GM23248 (cell line): ENCODE measurements at regions not wholly inside any gene's neighbourhood (a gene's known extent, or its start where the extent isn't known, plus 50 kb on each side); places are given as distances from the start of the nearest gene placed in this dataset.

Experiments
- DNase-seq: peaks from one replicate; pipeline ENCODE4 v3.0.0-alpha.2; 2015
- H2AFZ ChIP-seq: fragments of 200-600 bp; sonication (generic); 2 replicates; pipeline ENCODE4 v1.6.1; 2016; ENCODE audit warnings: antibody characterized with exemption
- H3F3A ChIP-seq: fragments of 200-600 bp; sonication (generic); 2 replicates; pipeline ENCODE4 v1.6.1; 2016; ENCODE audit warnings: mild to moderate bottlenecking, antibody characterized with exemption, mixed run types; ENCODE audit not compliant: insufficient read depth
- H3K27ac ChIP-seq: fragments of 200-600 bp; sonication (generic); 2 replicates; pipeline ENCODE4 v1.5.1; 2016; ENCODE audit warnings: mild to moderate bottlenecking
- H3K27me3 ChIP-seq: fragments of 200-600 bp; sonication (generic); replicated peaks from 2 replicates; pipeline ENCODE4 v1.6.1; 2016; ENCODE audit warnings: mild to moderate bottlenecking; ENCODE audit not compliant: insufficient read depth
- H3K36me3 ChIP-seq: fragments of 200-600 bp; sonication (generic); 2 replicates; pipeline ENCODE4 v1.6.1; 2016; ENCODE audit warnings: low read depth, mild to moderate bottlenecking
- H3K4me1 ChIP-seq: fragments of 200-600 bp; sonication (generic); 2 replicates; pipeline ENCODE4 v1.6.1; 2016; ENCODE audit warnings: mild to moderate bottlenecking; ENCODE audit not compliant: insufficient read depth
- H3K4me2 ChIP-seq: fragments of 200-600 bp; sonication (generic); one replicate; pipeline ENCODE4 v1.6.1; 2016; ENCODE audit warnings: mild to moderate bottlenecking; ENCODE audit not compliant: unreplicated experiment
- H3K4me3 ChIP-seq: fragments of 200-600 bp; sonication (generic); 2 replicates; pipeline ENCODE4 v1.5.1; 2016; ENCODE audit warnings: mild to moderate bottlenecking
- H3K79me2 ChIP-seq: fragments of 200-600 bp; sonication (generic); 2 replicates; pipeline ENCODE4 v1.6.1; 2016; ENCODE audit warnings: mild to moderate bottlenecking; ENCODE audit not compliant: insufficient read depth
- H3K9ac ChIP-seq: fragments of 200-600 bp; sonication (generic); 2 replicates; pipeline ENCODE4 v1.6.1; 2016; ENCODE audit warnings: mild to moderate bottlenecking
- H3K9me2 ChIP-seq: fragments of 200-600 bp; sonication (generic); 2 replicates; pipeline ENCODE4 v1.6.1; 2016; ENCODE audit warnings: mixed run types, mild to moderate bottlenecking, moderate library complexity; ENCODE audit not compliant: insufficient read depth
- H3K9me3 ChIP-seq: fragments of 200-600 bp; sonication (generic); one replicate; pipeline ENCODE4 v1.6.1; 2017; ENCODE audit warnings: low read depth
- H4K20me1 ChIP-seq: fragments of 200-600 bp; sonication (generic); 2 replicates; pipeline ENCODE4 v1.6.0; 2016; ENCODE audit not compliant: insufficient read depth
- EZH2 ChIP-seq: fragments of 200-600 bp; sonication (generic); IDR thresholded peaks from 2 replicates; pipeline ENCODE4 v1.6.1; 2018; ENCODE audit warnings: antibody characterized with exemption, mild to moderate bottlenecking; ENCODE audit not compliant: insufficient read depth, poor library complexity, severe bottlenecking
- EZH2phosphoT487 ChIP-seq: fragments of 200-600 bp; sonication (generic); IDR thresholded peaks from 2 replicates; pipeline ENCODE4 v1.6.1; 2018; ENCODE audit warnings: antibody characterized with exemption, moderate library complexity, mild to moderate bottlenecking, low read depth; ENCODE audit not compliant: insufficient read depth
- WGBS, 2 experiments: methylation state at CpG; one replicate each; pipeline ENCODE4 v1.1.6; 2015 to 2017; ENCODE audit warnings: low lambda C conversion rate in 2 of 2, low coverage in 1 of 2; ENCODE audit errors: missing lambda C conversion rate in 2 of 2; 5-methylcytosine and 5-hydroxymethylcytosine counted together
- in situ Hi-C: fragments of 300-500 bp; cut with MboI; formaldehyde crosslinking; loops from 2 replicates; pipeline ENCODE4 v1.15.0; 2020

DNA sequence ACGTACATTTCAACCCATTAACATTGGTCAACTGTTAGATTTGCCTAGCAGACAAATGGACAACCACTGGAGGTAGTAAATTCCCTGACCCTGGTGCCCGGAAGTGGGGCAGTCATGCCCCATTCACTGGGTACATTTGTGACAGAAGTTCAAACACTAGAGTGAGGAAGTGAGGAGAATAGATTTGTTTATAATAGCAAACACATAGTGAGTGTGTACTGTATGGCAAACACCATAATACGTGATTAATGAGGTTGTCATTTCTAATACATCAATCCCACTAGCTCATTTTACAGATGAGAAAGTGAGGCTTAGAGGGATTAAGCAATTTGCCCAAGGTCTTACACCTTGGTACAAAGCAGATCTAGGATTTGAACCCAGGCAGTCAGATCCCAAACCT, 181.9 kb upstream of the MKLN1 start:
- H4K20me1 ChIP-seq: no peaks in the 10 kb centered on the region
- H3K9me2 ChIP-seq: no peaks in the 10 kb centered on the region
- no peaks in the 10 kb centered on the region for H3K4me1 ChIP-seq
- no peak overlapping the region for H2AFZ ChIP-seq
- no peaks in the 10 kb centered on the region for H3F3A ChIP-seq
- H3K9ac ChIP-seq: no peak overlapping the region
- no peak overlapping the region for H3K4me3 ChIP-seq
- H3K79me2 ChIP-seq: no peaks in the 10 kb centered on the region
- no peaks in the 10 kb centered on the region for H3K9me3 ChIP-seq
- no peaks in the 10 kb centered on the region for H3K27me3 ChIP-seq
- in situ Hi-C loops: no loop called here
- H3K36me3 ChIP-seq: no peaks in the 10 kb centered on the region
- no peak overlapping the region for H3K4me2 ChIP-seq
- TF ChIP-seq EZH2 (no peak), EZH2phosphoT487 (no peak)
- WGBS, 2 experiments: 63 to 67% methylated on average over 3 of the region's 3 CpGs
- H3K27ac ChIP-seq: no peak overlapping the region
- no peak for DNase-seq

DNA sequence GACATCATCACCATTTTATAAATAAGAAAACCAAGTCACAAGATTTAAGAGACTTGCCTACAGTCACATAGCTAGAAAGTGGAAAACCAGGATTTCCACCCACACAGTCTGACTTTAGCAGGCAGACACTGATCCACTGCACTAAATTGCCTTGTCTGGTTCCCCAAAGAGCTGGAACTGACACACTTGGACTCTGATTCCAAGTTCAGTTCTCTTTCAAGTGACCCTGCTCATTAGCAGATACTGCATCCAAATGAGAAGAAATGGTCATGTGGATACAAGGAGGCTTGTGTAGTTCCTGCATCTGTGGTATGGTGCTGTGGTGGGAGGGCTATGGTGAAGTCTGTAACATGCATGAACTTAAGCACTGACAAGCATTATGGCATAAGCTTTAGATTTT, 180.1 kb upstream of the MKLN1 start:
- DNase-seq: no peak
- Histone ChIP-seq H3F3A (no peaks in the 10 kb centered on the region), H3K9ac (no peak overlapping the region), H3K79me2 (no peaks in the 10 kb centered on the region), H3K4me2 (no peak overlapping the region), H3K9me3 (no peaks in the 10 kb centered on the region), H3K36me3 (no peaks in the 10 kb centered on the region), H2AFZ (no peak overlapping the region), H3K9me2 (no peaks in the 10 kb centered on the region), H4K20me1 (no peaks in the 10 kb centered on the region), H3K27me3 (no peaks in the 10 kb centered on the region), H3K27ac (no peak overlapping the region), H3K4me3 (no peak overlapping the region), H3K4me1 (no peaks in the 10 kb centered on the region)
- in situ Hi-C loops: no loop called here
- no peak for TF ChIP-seq EZH2
- TF ChIP-seq EZH2phosphoT487: no peak

DNA sequence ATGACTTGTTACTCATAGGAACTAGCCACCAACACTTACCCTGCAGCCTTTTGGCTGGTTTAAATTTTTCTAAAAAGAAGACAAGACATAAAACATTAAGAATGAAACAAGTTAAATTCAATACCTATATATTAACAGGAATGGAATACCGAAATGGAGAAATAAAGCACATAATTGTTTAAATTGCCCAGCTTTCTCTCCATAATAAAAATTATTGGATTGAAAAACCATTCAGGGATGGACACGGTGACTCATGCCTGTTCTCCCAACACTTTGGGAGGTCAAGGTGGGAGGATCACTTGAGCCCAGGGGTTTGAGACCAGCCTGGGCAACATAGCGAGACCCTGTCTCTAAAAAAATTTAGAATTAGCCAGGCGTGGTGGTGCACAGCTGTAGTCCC, 179.4 kb upstream of the MKLN1 start:
- Histone ChIP-seq H3K9me3 (no peaks in the 10 kb centered on the region), H3K27me3 (no peaks in the 10 kb centered on the region), H3K79me2 (no peaks in the 10 kb centered on the region), H3K4me3 (no peak overlapping the region), H3K9me2 (no peaks in the 10 kb centered on the region), H3K27ac (no peak overlapping the region), H4K20me1 (no peaks in the 10 kb centered on the region), H2AFZ (no peak overlapping the region), H3K9ac (no peak overlapping the region), H3K4me1 (0 out of 2 replicates have a peak, but pooled peaks cover 6% of the 10 kb centered on the region), H3K36me3 (no peaks in the 10 kb centered on the region), H3K4me2 (no peak overlapping the region), H3F3A (no peaks in the 10 kb centered on the region)
- TF ChIP-seq EZH2 (no peak), EZH2phosphoT487 (no peak)
- in situ Hi-C loops: no loop called here
- WGBS, 2 experiments: 96 to 99% methylated on average over 4 of the region's 4 CpGs
- DNase-seq: no peak

DNA sequence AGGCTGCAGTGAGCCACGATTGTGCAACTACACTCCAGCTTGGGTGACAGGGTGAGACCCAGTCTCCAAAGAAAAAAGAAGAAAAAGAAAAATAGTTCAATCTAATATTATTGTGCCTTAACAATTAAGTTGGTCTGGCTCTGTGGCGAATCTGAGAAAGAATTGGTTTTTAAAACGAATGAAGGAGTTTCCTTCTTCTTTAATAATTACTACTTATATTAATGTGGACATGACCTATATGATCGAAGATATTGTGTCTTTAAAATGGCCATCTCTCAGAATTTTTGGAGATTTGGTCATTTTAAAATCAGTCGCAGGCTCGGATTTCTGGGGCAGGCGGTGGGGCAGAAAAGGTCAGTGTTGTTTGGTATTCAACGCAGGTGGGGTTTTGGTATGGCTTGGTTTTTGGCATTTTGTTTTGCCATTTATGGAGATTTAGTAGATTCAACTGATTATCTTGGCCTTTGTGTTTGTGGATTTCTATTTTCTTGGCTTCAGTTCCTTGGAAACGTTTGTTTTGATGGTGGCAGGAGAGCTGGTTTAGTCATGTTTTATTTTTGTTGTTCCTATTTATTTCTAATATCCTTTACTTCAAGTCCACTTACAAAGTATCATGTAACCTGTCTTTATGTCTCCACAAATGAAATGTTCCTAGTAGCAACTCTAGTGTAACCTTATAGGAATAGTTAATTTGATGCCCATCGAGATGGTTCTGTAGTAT, 178.8 kb upstream of the MKLN1 start:
- H3F3A ChIP-seq: no peaks in the 10 kb centered on the region
- no peaks in the 10 kb centered on the region for H3K9me2 ChIP-seq
- DNase-seq: no peak
- 87% methylated on average over 10 of the region's 10 CpGs for WGBS, 2 experiments
- H3K4me2 ChIP-seq: no peak overlapping the region
- no peaks in the 10 kb centered on the region for H3K79me2 ChIP-seq
- H3K4me3 ChIP-seq: no peak overlapping the region
- no peaks in the 10 kb centered on the region for H3K36me3 ChIP-seq
- TF ChIP-seq EZH2 (no peak), EZH2phosphoT487 (no peak)
- H3K4me1 ChIP-seq: 0 out of 2 replicates have a peak, but pooled peaks cover 7% of the 10 kb centered on the region
- H2AFZ ChIP-seq: no peak overlapping the region
- H3K27ac ChIP-seq: no peak overlapping the region
- H3K9ac ChIP-seq: no peak overlapping the region
- no peaks in the 10 kb centered on the region for H4K20me1 ChIP-seq
- H3K27me3 ChIP-seq: no peaks in the 10 kb centered on the region
- no peaks in the 10 kb centered on the region for H3K9me3 ChIP-seq
- in situ Hi-C loops: no loop called here

DNA sequence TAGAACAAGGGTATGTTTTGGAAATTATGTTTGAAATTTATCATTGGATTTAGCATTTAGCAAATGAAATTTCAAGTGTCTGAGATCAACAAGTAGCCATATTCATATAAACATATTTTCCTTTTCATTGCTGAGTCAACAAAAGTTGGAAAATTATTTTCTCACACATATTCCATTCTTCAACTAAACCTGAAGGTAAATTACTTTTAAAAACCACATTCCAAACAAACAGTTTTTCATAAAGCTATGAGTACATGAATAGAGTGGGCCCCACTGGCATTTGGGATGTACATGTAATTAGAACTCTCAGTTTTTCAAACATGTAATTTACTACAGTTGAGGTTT, 178.3 kb upstream of the MKLN1 start:
- no peaks in the 10 kb centered on the region for H3K27me3 ChIP-seq
- no peak overlapping the region for H3K4me3 ChIP-seq
- H3K4me1 ChIP-seq: 0 out of 2 replicates have a peak, but pooled peaks cover 7% of the 10 kb centered on the region
- H3F3A ChIP-seq: no peaks in the 10 kb centered on the region
- no peak overlapping the region for H3K27ac ChIP-seq
- H3K36me3 ChIP-seq: no peaks in the 10 kb centered on the region
- in situ Hi-C loops: no loop called here
- no peaks in the 10 kb centered on the region for H3K9me2 ChIP-seq
- H4K20me1 ChIP-seq: no peaks in the 10 kb centered on the region
- H3K79me2 ChIP-seq: no peaks in the 10 kb centered on the region
- no peak for DNase-seq
- H3K9ac ChIP-seq: no peak overlapping the region
- TF ChIP-seq EZH2phosphoT487: no peak
- no peak for TF ChIP-seq EZH2
- H2AFZ ChIP-seq: no peak overlapping the region
- H3K9me3 ChIP-seq: no peaks in the 10 kb centered on the region
- no peak overlapping the region for H3K4me2 ChIP-seq
